ENCODE measurements at regions not wholly inside any gene's neighbourhood (a gene's known extent, or its start where the extent isn't known, plus 50 kb on each side); places are given as distances from the start of the nearest gene placed in this dataset.
"Not testable (repeated sequence)": the region's sequence is repeated elsewhere in the genome, so short reads cannot be mapped to it uniquely, and the experiment has no call there.

GRCh38 chr3:194867270-194867983 lies 181.7 kb downstream of the FAM43A start:
- no peak for DNase-seq

GRCh38 chr3:194868831-194869230 lies 183.1 kb downstream of the FAM43A start:
- no peak for DNase-seq

GRCh38 chr3:194869482-194870169 lies 183.9 kb downstream of the FAM43A start:
- DNase-seq = no peak

- no peak for DNase-seq
These were observed 184.9 kb downstream of the FAM43A start for GRCh38 chr3:194870394-194871110.

- no peak for DNase-seq
These were observed 185.6 kb downstream of the FAM43A start for GRCh38 chr3:194871143-194871863.

- no peak for DNase-seq
These were observed 186.4 kb downstream of the FAM43A start for GRCh38 chr3:194871864-194872668.

GRCh38 chr3:194872669-194872977 lies 186.9 kb downstream of the FAM43A start:
- no peak for DNase-seq

- DNase-seq = not testable (repeated sequence)
These were observed 187.8 kb downstream of the FAM43A start for GRCh38 chr3:194873474-194873873.

- DNase-seq = no peak
These were observed 188.5 kb downstream of the FAM43A start for GRCh38 chr3:194874206-194874605.

- DNase-seq = no peak
These were observed 189.1 kb downstream of the FAM43A start for GRCh38 chr3:194874783-194875182.

- DNase-seq = no peak
These were observed 190.1 kb downstream of the FAM43A start for GRCh38 chr3:194875581-194876402.

GRCh38 chr3:194876403-194877095 lies 190.9 kb downstream of the FAM43A start:
- DNase-seq = no peak

- no peak for DNase-seq
These were observed 191.8 kb downstream of the FAM43A start for GRCh38 chr3:194877291-194878119.

- DNase-seq = no peak
These were observed 193.6 kb downstream of the FAM43A start for GRCh38 chr3:194879126-194879877.

- no peak for DNase-seq
These were observed 194.6 kb downstream of the FAM43A start for GRCh38 chr3:194879991-194880939.

- no peak for DNase-seq
These were observed 195.6 kb downstream of the FAM43A start for GRCh38 chr3:194880940-194881925.

All from right lung (tissue), 2 donors.